SK-N-SH treated with all-trans-retinoic acid at 6 μM for 48 hours (cell line): ENCODE measurements at regions not wholly inside any gene's neighbourhood (a gene's known extent, or its start where the extent isn't known, plus 50 kb on each side); places are given as distances from the start of the nearest gene placed in this dataset.

Experiments
- ZFP30 ChIP-seq: fragments of 450-650 bp; formaldehyde crosslinking; IDR thresholded peaks from 2 replicates; pipeline ENCODE4 v1.5.0; 2022; ENCODE audit warnings: mild to moderate bottlenecking, moderate library complexity
- TF ChIP-seq, protein P1 (sequence below): fragments of 250-450 bp; sonication (Bioruptor Pico); IDR thresholded peaks from 2 replicates; pipeline ENCODE4 v1.5.0; 2020; ENCODE audit warnings: mild to moderate bottlenecking, moderate library complexity

GRCh38 chr11:104451197-104451893 lies 287.4 kb upstream of the PDGFD start:
- TF ChIP-seq, protein P1, sequence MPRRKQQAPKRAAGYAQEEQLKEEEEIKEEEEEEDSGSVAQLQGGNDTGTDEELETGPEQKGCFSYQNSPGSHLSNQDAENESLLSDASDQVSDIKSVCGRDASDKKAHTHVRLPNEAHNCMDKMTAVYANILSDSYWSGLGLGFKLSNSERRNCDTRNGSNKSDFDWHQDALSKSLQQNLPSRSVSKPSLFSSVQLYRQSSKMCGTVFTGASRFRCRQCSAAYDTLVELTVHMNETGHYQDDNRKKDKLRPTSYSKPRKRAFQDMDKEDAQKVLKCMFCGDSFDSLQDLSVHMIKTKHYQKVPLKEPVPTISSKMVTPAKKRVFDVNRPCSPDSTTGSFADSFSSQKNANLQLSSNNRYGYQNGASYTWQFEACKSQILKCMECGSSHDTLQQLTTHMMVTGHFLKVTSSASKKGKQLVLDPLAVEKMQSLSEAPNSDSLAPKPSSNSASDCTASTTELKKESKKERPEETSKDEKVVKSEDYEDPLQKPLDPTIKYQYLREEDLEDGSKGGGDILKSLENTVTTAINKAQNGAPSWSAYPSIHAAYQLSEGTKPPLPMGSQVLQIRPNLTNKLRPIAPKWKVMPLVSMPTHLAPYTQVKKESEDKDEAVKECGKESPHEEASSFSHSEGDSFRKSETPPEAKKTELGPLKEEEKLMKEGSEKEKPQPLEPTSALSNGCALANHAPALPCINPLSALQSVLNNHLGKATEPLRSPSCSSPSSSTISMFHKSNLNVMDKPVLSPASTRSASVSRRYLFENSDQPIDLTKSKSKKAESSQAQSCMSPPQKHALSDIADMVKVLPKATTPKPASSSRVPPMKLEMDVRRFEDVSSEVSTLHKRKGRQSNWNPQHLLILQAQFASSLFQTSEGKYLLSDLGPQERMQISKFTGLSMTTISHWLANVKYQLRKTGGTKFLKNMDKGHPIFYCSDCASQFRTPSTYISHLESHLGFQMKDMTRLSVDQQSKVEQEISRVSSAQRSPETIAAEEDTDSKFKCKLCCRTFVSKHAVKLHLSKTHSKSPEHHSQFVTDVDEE, result no peak
- TF ChIP-seq ZFP30 (CRISPR knock-in tag), result no peak
